Muscle of arm (tissue), 1 donor: ENCODE measurements at regions not wholly inside any gene's neighbourhood (a gene's known extent, or its start where the extent isn't known, plus 50 kb on each side); places are given as distances from the start of the nearest gene placed in this dataset.
"Not testable (repeated sequence)": the region's sequence is repeated elsewhere in the genome, so short reads cannot be mapped to it uniquely, and the experiment has no call there.

Experiments used
- DNase-seq: peaks from one replicate; pipeline ENCODE4 v3.0.0-alpha.2; 2013

DNA sequence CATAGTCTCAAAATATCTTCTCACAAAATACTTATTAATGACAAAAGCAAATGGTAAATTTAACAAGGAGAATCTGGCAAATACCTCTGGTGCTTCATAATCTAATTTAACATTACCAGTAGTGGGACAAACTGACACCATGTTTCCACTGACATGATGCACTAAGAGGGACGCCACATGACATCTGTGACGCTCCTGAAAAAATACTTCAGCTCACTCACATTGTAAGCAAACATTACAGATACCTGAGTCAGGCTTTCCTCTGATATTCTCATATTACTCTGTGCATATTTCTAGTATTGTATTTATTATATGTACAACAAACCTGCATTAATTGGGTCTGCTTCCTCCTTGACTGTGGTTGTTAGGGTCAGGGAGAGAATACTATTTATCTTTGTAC lies 56.7 kb upstream of the OSMR start:
- DNase-seq: no peak

DNA sequence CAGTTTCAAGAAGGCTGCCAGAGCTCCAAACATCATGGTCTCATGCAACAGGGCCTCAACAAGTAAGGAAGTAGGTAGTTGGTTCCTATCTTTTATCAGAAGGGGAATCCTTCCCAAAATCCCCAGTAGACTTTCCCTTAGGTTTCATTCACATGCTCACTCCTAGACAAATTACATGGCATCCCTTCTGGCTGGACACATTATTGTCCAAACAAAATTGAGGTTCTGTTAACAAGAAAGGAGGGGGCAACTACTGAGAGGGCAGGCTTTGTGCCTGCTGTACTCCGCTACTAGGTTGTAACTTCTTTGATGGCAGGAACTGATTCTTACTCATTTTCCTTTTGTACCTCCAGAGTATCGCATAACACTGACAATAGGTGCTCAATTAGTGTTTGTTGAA lies 56.0 kb upstream of the OSMR start:
- no peak for DNase-seq

DNA sequence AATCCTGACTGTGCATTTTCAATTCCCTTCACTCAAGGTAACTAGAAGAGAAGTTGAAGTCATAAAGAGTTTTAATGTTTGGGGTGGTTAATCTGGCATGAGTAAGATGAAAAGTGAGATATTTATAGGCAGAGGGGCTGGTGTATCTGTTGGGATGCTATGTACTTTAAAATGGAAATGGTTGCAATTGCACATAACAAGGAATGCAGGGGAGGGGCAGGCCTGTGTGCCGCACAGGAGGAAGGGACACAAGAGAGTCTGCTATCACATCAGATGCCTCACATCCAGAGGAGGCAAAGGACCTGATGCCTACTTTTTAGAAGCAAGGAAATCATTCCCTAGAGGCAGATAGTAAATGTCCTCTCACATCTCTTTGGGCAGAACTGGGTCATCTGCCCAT lies 55.5 kb upstream of the OSMR start:
- no peak for DNase-seq

DNA sequence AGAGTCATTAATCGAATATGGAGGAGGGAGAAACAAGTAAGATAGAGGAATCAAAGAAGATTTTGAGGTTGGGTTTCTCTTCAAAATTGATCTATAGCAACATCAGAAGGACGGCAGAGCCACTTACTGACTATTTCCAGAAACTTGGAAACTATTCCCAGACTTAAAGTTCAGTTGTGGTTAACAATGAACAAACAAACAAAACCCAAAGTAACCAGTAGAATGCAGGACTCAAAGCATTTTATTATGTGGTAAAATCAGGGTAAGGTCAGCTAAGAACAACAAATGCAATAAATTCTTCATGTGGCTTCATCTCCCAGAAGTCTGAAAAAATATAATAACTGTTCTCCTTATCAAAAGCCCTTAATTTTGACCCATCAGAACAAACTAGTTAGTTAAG lies 54.9 kb upstream of the OSMR start:
- no peak for DNase-seq

DNA sequence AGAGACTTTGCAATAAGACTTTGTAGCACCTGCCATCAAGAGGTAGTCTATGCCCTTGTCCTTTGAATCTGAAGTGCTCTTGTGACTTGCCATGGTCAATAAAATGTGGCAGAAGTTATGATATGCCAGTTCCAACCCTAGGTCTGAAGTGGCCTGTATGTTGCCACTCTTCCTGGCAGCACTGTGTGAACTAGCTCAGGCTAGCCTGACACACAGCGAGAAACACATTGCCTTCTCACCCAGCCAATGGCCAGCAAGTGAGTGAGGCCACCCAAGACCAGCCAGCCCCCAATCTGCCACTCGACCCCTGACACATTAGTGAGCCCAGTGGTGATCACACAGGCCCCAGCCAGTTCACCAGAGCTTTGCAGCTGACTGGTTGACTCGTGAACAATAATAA lies 52.7 kb upstream of the OSMR start:
- DNase-seq: no peak

DNA sequence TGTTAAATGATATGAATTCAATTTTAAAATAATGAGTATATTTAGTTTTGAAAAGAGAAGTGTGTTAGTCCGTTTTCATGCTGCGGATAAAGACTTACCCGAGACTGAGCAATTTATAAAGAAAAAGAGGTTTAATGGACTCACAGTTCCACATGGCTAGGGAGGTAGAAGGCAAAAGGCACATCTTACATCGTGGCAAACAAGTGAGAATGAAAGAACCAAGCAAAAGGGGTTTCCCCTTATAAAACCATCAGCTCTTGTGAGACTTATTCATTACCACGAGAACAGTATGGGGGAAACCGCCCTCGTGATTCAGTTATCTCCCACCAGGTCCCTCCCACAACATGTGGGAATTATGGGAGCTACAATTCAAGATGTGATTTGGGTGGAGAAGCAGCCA lies 51.8 kb upstream of the OSMR start:
- not testable (repeated sequence) for DNase-seq

DNA sequence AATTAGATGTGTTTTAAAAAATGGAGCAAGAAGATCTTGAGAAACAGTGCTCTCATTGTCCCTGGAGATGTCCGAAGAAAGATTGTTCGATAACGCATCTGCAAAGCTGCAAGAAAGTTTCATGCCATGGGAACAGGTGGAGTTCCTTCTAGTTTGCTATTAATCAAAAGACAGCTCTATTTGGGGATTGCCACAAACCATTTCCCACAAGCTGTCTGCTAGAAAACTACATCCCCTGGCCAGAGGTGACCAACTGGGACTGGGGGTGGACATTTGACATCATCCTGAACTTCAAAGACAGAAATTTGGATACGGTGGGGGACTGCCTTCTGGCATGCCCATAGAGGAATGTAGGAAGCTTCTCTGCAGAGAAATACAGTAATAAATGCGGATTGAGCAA lies 50.8 kb upstream of the OSMR start:
- no peak for DNase-seq

DNA sequence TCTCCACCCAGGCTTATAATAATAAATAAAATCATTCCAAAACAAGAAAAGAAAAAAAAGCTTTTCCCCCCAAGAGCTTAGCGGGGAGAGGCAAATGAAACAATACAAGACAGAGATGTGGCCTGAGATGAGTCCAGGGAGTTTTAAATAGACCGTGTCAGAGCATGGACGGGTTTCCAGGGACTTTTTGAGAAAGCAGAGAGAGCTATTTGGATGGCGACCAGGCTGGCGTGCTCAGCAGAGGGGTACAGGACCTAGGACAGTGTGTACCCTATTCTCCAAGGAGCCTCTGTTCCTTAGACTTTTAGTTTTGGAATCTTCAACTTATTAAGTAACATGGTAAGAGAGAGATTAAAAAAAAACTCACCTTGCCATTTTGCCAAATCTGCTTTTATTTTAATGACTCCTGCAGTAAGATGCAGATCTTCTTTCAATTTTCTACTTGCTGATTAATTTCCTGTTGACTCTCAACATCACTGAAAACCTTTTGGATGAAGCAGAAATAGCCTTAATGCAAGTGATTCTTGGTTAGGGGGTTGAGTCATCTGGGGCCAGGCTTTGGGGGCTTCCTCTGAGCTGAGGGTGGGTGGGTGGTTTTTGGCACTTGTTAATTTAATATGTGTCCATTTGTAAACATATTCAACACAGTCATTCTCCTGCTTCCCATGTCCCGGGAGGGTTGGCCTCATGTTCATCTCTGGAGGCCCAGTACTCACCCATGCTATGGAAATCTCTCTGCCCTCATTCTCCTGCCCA lies 49.6 kb upstream of the OSMR start:
- no peak for DNase-seq
